ENCODE measurements at regions not wholly inside any gene's neighbourhood (a gene's known extent, or its start where the extent isn't known, plus 50 kb on each side); places are given as distances from the start of the nearest gene placed in this dataset.

- Histone ChIP-seq H3K9me2 (replicated peaks; ENCODE audit: insufficient read depth, low read length) (no peaks in the 10 kb centered on the region), H3K9me3 (ENCODE audit: low read length) (peaks cover 3% of the 10 kb centered on the region; the same call in 1 of the 2 replicates), H3K4me2 (ENCODE audit: low read depth, low read length, poor library complexity, severe bottlenecking) (no peak overlapping the region), H3K27ac (ENCODE audit: low read length) (no peak overlapping the region), H4K20me1 (ENCODE audit: insufficient read depth, low read depth, low read length) (no peaks in the 10 kb centered on the region), H3K79me2 (ENCODE audit: low read length) (no peaks in the 10 kb centered on the region), H2AFZ (ENCODE audit: low read length) (no peak overlapping the region), H3K27me3 (ENCODE audit: low read length) (no peaks in the 10 kb centered on the region), H3K4me3 (ENCODE audit: low read length) (no peak overlapping the region), H3K4me1 (ENCODE audit: low read length) (peaks cover 4% of the 10 kb centered on the region; the same call in 1 of the 2 replicates), H3K36me3 (ENCODE audit: insufficient read depth, low read length) (no peaks in the 10 kb centered on the region), H3K9ac (ENCODE audit: low read length) (no peak overlapping the region)
- no peak for DNase-seq
Observed at GRCh38 chrX:6695717-6696116, 160.8 kb upstream of the VCX3A start.

DNA sequence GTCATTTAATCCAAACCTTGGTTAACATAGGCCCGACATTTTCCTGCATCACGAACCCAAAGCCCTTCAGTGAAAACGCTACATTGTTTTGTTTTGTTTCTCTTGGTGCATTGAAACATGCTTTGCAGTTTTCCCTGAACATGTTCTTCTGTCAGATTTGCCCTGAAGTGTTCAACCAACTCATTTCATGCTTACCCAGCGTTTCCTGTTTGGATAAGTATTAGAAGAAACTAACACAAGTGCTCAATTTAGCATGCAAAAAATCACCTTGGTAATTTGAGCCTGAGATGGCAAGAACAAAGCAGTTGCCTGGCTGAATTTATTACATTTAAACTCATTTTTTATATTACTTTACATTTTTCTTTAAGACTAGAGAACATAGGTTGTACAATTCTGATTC lies 160.1 kb upstream of the VCX3A start:
- Histone ChIP-seq H2AFZ (ENCODE audit: low read length) (no peak overlapping the region), H3K36me3 (ENCODE audit: insufficient read depth, low read length) (no peaks in the 10 kb centered on the region), H3K4me2 (ENCODE audit: low read depth, low read length, poor library complexity, severe bottlenecking) (no peak overlapping the region), H3K9ac (ENCODE audit: low read length) (no peak overlapping the region), H3K9me3 (ENCODE audit: low read length) (peaks cover 3% of the 10 kb centered on the region; the same call in 1 of the 2 replicates), H3K4me1 (ENCODE audit: low read length) (peaks cover 4% of the 10 kb centered on the region; the same call in 1 of the 2 replicates), H3K79me2 (ENCODE audit: low read length) (no peaks in the 10 kb centered on the region), H3K4me3 (ENCODE audit: low read length) (no peak overlapping the region), H3K9me2 (replicated peaks; ENCODE audit: insufficient read depth, low read length) (no peaks in the 10 kb centered on the region), H3K27me3 (ENCODE audit: low read length) (no peaks in the 10 kb centered on the region), H3K27ac (ENCODE audit: low read length) (no peak overlapping the region), H4K20me1 (ENCODE audit: insufficient read depth, low read depth, low read length) (no peaks in the 10 kb centered on the region)
- peak; percentile 41 for DNase-seq

DNA sequence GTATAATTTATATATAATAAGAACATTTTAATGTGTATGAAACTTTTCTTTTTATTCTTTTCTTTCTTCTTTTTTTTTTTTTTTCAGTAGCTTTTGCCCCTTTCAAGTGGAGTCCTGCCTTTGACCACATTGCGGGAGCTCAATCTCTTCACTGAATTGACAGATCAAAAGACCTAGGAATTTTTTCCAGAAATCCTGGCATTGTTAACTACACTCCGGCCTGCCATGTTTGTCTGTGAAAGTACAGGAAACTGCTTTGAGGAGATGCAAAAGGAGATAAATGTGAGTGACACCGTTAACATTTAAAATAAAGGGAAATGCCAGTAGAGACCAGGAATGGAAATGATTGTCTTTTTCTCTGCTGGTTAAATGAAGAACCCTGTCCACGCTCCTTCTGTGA lies 159.3 kb upstream of the VCX3A start:
- Histone ChIP-seq H4K20me1 (ENCODE audit: insufficient read depth, low read depth, low read length) (no peaks in the 10 kb centered on the region), H3K36me3 (ENCODE audit: insufficient read depth, low read length) (no peaks in the 10 kb centered on the region), H3K9me2 (replicated peaks; ENCODE audit: insufficient read depth, low read length) (no peaks in the 10 kb centered on the region), H3K79me2 (ENCODE audit: low read length) (no peaks in the 10 kb centered on the region), H2AFZ (ENCODE audit: low read length) (no peak overlapping the region), H3K4me3 (ENCODE audit: low read length) (no peak overlapping the region), H3K9ac (ENCODE audit: low read length) (no peak overlapping the region), H3K4me2 (ENCODE audit: low read depth, low read length, poor library complexity, severe bottlenecking) (no peak overlapping the region), H3K4me1 (ENCODE audit: low read length) (peaks cover 4% of the 10 kb centered on the region; the same call in 1 of the 2 replicates), H3K9me3 (ENCODE audit: low read length) (peaks cover 3% of the 10 kb centered on the region; the same call in 1 of the 2 replicates), H3K27me3 (ENCODE audit: low read length) (no peaks in the 10 kb centered on the region), H3K27ac (ENCODE audit: low read length) (no peak overlapping the region)
- DNase-seq, result no peak

DNA sequence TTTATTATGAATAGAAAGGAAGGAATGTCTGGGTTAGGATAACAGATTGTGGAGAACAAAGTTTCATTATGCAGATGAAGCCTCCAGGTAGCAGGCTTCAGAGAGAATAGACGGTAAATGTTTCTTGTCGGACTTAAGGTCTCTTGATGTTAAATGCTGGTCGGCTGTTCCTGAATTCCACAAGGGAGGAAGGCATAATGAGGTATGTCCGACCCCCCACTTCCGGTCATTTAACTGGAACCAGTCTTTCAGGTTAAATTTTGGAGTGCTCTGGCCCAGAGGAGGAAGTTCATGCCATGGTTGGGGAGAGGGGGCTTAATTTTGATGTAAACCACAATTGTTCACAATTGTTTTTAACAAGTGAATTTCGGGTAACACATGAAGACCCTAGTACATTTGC lies 158.1 kb upstream of the VCX3A start:
- no peak overlapping the region for H3K4me3 ChIP-seq (ENCODE audit: low read length)
- no peaks in the 10 kb centered on the region; the same call in 1 of the 2 replicates for H3K36me3 ChIP-seq (ENCODE audit: insufficient read depth, low read length)
- H3K27ac ChIP-seq (ENCODE audit: low read length), result no peak overlapping the region
- H3K4me2 ChIP-seq (ENCODE audit: low read depth, low read length, poor library complexity, severe bottlenecking), result no peak overlapping the region
- H3K9ac ChIP-seq (ENCODE audit: low read length), result no peak overlapping the region
- H3K27me3 ChIP-seq (ENCODE audit: low read length), result no peaks in the 10 kb centered on the region
- no peaks in the 10 kb centered on the region for H4K20me1 ChIP-seq (ENCODE audit: insufficient read depth, low read depth, low read length)
- H3K9me3 ChIP-seq (ENCODE audit: low read length), result peaks cover 3% of the 10 kb centered on the region; the same call in 1 of the 2 replicates
- DNase-seq, result no peak
- H3K79me2 ChIP-seq (ENCODE audit: low read length), result no peaks in the 10 kb centered on the region
- peaks cover 4% of the 10 kb centered on the region; the same call in 1 of the 2 replicates for H3K4me1 ChIP-seq (ENCODE audit: low read length)
- H3K9me2 ChIP-seq (replicated peaks; ENCODE audit: insufficient read depth, low read length), result no peaks in the 10 kb centered on the region
- H2AFZ ChIP-seq (ENCODE audit: low read length), result no peak overlapping the region

GRCh38 chrX:6685489-6685888 lies 150.6 kb upstream of the VCX3A start:
- Histone ChIP-seq H2AFZ (ENCODE audit: low read length) (no peak overlapping the region), H3K9me3 (ENCODE audit: low read length) (no peaks in the 10 kb centered on the region), H3K27me3 (ENCODE audit: low read length) (no peaks in the 10 kb centered on the region), H4K20me1 (ENCODE audit: insufficient read depth, low read depth, low read length) (no peaks in the 10 kb centered on the region), H3K79me2 (ENCODE audit: low read length) (no peaks in the 10 kb centered on the region), H3K9me2 (replicated peaks; ENCODE audit: insufficient read depth, low read length) (no peaks in the 10 kb centered on the region), H3K4me2 (ENCODE audit: low read depth, low read length, poor library complexity, severe bottlenecking) (no peak overlapping the region), H3K4me3 (ENCODE audit: low read length) (no peak overlapping the region), H3K4me1 (ENCODE audit: low read length) (peaks cover 9% of the 10 kb centered on the region), H3K9ac (ENCODE audit: low read length) (no peak overlapping the region), H3K27ac (ENCODE audit: low read length) (no peak overlapping the region), H3K36me3 (ENCODE audit: insufficient read depth, low read length) (no peaks in the 10 kb centered on the region; the same call in 1 of the 2 replicates)
- no peak for DNase-seq

DNA sequence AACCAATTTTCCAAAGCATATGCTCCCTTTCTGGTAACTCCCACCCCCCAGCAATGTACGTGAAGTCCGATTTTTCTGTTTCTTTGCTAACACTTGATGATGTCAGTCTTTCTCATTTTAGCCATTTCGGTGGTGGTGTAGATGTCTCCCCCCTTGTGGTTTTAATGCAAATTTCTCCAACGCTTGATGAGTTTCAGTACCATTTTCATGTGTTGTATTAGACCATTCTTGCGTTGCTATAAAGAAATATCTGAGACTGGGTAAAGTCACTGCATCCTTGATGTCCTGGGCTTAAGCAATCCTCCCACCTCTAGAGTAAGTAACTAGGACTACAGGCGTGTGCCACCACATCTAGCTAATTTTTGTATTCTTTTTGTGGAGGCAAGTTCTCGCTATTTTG lies 148.4 kb upstream of the VCX3A start:
- Histone ChIP-seq H3K27me3 (ENCODE audit: low read length) (no peaks in the 10 kb centered on the region), H3K9ac (ENCODE audit: low read length) (no peak overlapping the region), H3K79me2 (ENCODE audit: low read length) (no peaks in the 10 kb centered on the region), H3K9me2 (replicated peaks; ENCODE audit: insufficient read depth, low read length) (no peaks in the 10 kb centered on the region), H4K20me1 (ENCODE audit: insufficient read depth, low read depth, low read length) (no peaks in the 10 kb centered on the region), H3K27ac (ENCODE audit: low read length) (no peak overlapping the region), H3K9me3 (ENCODE audit: low read length) (no peaks in the 10 kb centered on the region), H3K36me3 (ENCODE audit: insufficient read depth, low read length) (no peaks in the 10 kb centered on the region; the same call in 1 of the 2 replicates), H2AFZ (ENCODE audit: low read length) (no peak overlapping the region), H3K4me2 (ENCODE audit: low read depth, low read length, poor library complexity, severe bottlenecking) (peak overlapping the region; percentile 20), H3K4me1 (ENCODE audit: low read length) (peaks cover 9% of the 10 kb centered on the region), H3K4me3 (ENCODE audit: low read length) (no peak overlapping the region)
- peak; percentile 67 for DNase-seq

GRCh38 chrX:6681521-6682145 lies 146.7 kb upstream of the VCX3A start:
- Histone ChIP-seq H3K27me3 (ENCODE audit: low read length) (no peaks in the 10 kb centered on the region), H3K9ac (ENCODE audit: low read length) (no peak overlapping the region), H3K79me2 (ENCODE audit: low read length) (no peaks in the 10 kb centered on the region), H3K9me2 (replicated peaks; ENCODE audit: insufficient read depth, low read length) (no peaks in the 10 kb centered on the region), H3K4me3 (ENCODE audit: low read length) (no peak overlapping the region), H3K9me3 (ENCODE audit: low read length) (no peaks in the 10 kb centered on the region), H3K27ac (ENCODE audit: low read length) (no peak overlapping the region), H3K4me1 (ENCODE audit: low read length) (peaks cover 9% of the 10 kb centered on the region), H4K20me1 (ENCODE audit: insufficient read depth, low read depth, low read length) (no peaks in the 10 kb centered on the region), H3K4me2 (ENCODE audit: low read depth, low read length, poor library complexity, severe bottlenecking) (no peak overlapping the region), H3K36me3 (ENCODE audit: insufficient read depth, low read length) (no peaks in the 10 kb centered on the region), H2AFZ (ENCODE audit: low read length) (no peak overlapping the region)
- no peak for DNase-seq

DNA sequence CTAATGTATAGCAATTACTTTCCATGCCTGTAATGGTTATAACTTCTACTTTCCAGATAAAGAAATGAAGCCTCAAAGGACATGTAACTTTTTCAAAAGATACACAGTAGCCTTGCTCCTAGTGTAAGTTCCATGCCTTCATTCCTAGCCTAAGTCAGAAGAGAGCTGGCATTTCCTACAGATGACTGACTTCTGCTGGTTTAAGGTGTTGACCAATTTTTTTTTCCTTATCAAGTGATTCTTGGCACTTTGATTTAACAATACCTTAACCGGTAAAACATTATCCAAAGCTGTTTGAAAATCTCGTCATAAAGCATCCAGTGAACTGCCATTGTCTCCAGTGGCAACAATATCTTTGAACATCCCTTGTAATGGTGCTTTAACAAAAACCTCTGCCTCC lies 145.1 kb upstream of the VCX3A start:
- Histone ChIP-seq H3K4me3 (ENCODE audit: low read length) (no peak overlapping the region), H3K4me2 (ENCODE audit: low read depth, low read length, poor library complexity, severe bottlenecking) (no peak overlapping the region), H2AFZ (ENCODE audit: low read length) (no peak overlapping the region), H3K9ac (ENCODE audit: low read length) (no peak overlapping the region), H3K9me2 (replicated peaks; ENCODE audit: insufficient read depth, low read length) (no peaks in the 10 kb centered on the region), H3K36me3 (ENCODE audit: insufficient read depth, low read length) (no peaks in the 10 kb centered on the region), H3K9me3 (ENCODE audit: low read length) (no peaks in the 10 kb centered on the region), H3K27me3 (ENCODE audit: low read length) (no peaks in the 10 kb centered on the region), H4K20me1 (ENCODE audit: insufficient read depth, low read depth, low read length) (no peaks in the 10 kb centered on the region), H3K4me1 (ENCODE audit: low read length) (peaks cover 9% of the 10 kb centered on the region), H3K27ac (ENCODE audit: low read length) (no peak overlapping the region), H3K79me2 (ENCODE audit: low read length) (no peaks in the 10 kb centered on the region)
- no peak for DNase-seq
